Kidney (tissue), 13 donors: ENCODE measurements at regions not wholly inside any gene's neighbourhood (a gene's known extent, or its start where the extent isn't known, plus 50 kb on each side); places are given as distances from the start of the nearest gene placed in this dataset.

Source experiments
- DNase-seq, 5 donors: peaks; one replicate each; pipeline ENCODE4 v3.0.0-alpha.2; 2013 to 2020
- FAIRE-seq: peaks from 2 replicates; lab custom pipeline; 2012; peaks lifted over from hg19 to GRCh38; lab: Jason Lieb, UNC
- H3K27ac ChIP-seq, 2 donors: one replicate each; pipeline ENCODE4 v1.7.0; 2013; ENCODE audit warnings: low read depth in 2 of 2, low read length in 2 of 2, inconsistent platforms in 1 of 2
- H3K27me3 ChIP-seq: one replicate; pipeline ENCODE4 v1.7.1; 2013; ENCODE audit warnings: low read length, inconsistent platforms; ENCODE audit not compliant: control insufficient read depth, insufficient read depth
- H3K36me3 ChIP-seq, 3 donors: one replicate each; pipeline versions ENCODE4 v1.7.0 to v1.7.1; 2013; ENCODE audit warnings: low read length in 3 of 3, control low read depth in 1 of 3, inconsistent platforms in 1 of 3; ENCODE audit not compliant: insufficient read depth in 3 of 3, control insufficient read depth in 2 of 3
- H3K4me1 ChIP-seq, 3 donors: one replicate each; pipeline versions ENCODE4 v1.7.0 to v1.7.1; 2013; ENCODE audit warnings: low read length in 3 of 3, inconsistent platforms in 1 of 3, low read depth in 1 of 3; ENCODE audit not compliant: control insufficient read depth in 2 of 3, insufficient read depth in 2 of 3
- H3K4me3 ChIP-seq, 3 donors: one replicate each; pipeline versions ENCODE4 v1.7.0 to v1.8.1; 2013; ENCODE audit warnings: low read length in 3 of 3, control low read depth in 1 of 3, inconsistent platforms in 1 of 3
- H3K9ac ChIP-seq, 3 donors: one replicate each; pipeline versions ENCODE4 v1.7.0 to v1.7.1; 2013; ENCODE audit warnings: low read length in 3 of 3, control low read depth in 1 of 3, inconsistent platforms in 1 of 3
- H3K9me3 ChIP-seq, 3 donors: one replicate each; pipeline versions ENCODE4 v1.7.0 to v1.7.1; 2013; ENCODE audit warnings: low read length in 3 of 3, control low read depth in 1 of 3, inconsistent platforms in 1 of 3; ENCODE audit not compliant: control insufficient read depth in 2 of 3, insufficient read depth in 1 of 3
- CTCF ChIP-seq: IDR thresholded peaks from 3 replicates; pipeline ENCODE4 v1.5.1; 2012; ENCODE audit warnings: mild to moderate bottlenecking, moderate library complexity, borderline replicate concordance; ENCODE audit not compliant: insufficient read depth; ENCODE audit errors: extremely low read depth
- intact Hi-C: fragments of 100-400 bp; cut with DNase I; formaldehyde crosslinking; loops from one replicate; pipeline ENCODE4 v1.11.1; 2022
- donor health status: control.
- donor health status: control.
- donor health status: control.
- donor health status: control.
- donor health status: control.
- donor health status: DM: yes; HTN: yes; CAD: no.
- donor health status: Normal renal cell carcinoma (clear cell type).

- TF ChIP-seq CTCF = no peak
- intact Hi-C loops = no loop called here
- H3K27me3 ChIP-seq = no peaks in the 10 kb centered on the region
- no peak overlapping the region for H3K27ac ChIP-seq
- H3K36me3 ChIP-seq = no peaks in the 10 kb centered on the region
- no peaks in the 10 kb centered on the region for H3K9me3 ChIP-seq
- no peak overlapping the region for H3K4me3 ChIP-seq
- H3K9ac ChIP-seq = no peak overlapping the region
- DNase-seq (peak in 1 of 5 donors; percentile 22), FAIRE-seq (no peak)
- H3K4me1 ChIP-seq = peaks cover under 1 to 2% (median 2%) of the 10 kb centered on the region in 3 donors
Observed at GRCh38 chr2:41958251-41958650, 89.6 kb upstream of the PKDCC start.

DNA sequence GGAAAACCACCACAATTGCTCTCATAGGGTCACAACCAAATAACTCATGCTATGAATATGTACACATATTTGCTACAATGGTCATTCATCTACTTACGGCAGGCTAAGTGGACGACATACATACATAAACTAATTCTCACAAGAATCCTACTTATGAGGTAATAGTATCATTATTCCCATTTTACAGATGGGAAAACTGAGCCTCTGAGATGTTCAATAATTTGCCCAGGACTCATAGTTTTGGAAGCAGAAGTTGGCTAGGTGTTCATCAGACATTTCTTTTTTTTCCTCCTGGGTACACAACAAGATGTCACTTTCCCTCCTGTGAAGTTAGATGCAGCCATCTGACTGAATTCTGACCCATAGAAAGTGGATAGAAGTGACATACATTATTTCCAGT lies 89.0 kb upstream of the PKDCC start:
- intact Hi-C loops = no loop called here
- Histone ChIP-seq H3K4me3 (no peak overlapping the region), H3K27ac (no peak overlapping the region), H3K27me3 (no peaks in the 10 kb centered on the region), H3K9ac (no peak overlapping the region), H3K9me3 (no peaks in the 10 kb centered on the region), H3K4me1 (peaks cover 4 to 5% (median 4%) of the 10 kb centered on the region in 3 donors), H3K36me3 (no peaks in the 10 kb centered on the region)
- DNase-seq (no peak), FAIRE-seq (no peak)
- no peak for TF ChIP-seq CTCF

DNA sequence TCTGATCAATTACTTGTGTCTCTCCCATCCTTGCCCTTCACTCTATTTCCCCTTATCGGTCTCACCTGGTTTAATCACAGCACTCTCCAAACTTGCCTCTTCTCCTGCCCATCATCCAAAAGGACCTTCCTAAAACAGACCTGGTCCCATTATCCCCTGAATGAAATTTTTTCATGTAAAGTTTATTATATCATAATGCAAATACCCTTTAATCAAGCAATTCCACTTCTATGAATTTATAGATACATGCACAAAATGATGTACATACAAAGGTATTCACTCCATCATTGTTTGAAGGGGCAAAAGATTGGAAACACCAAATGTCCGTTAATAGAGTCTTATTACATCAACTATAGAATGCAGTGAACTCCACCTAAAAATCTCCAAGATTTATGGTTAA lies 88.1 kb upstream of the PKDCC start:
- intact Hi-C loops = loop anchor here (10.0 kb wide), 1 partner anchor 95 kb away; no protein-coding TSS in a partner anchor
- no peak for TF ChIP-seq CTCF
- FAIRE-seq = no peak

More for the DNA sequence above, 88.1 kb upstream of the PKDCC start:
- H3K27me3 ChIP-seq = no peaks in the 10 kb centered on the region
- no peak overlapping the region for H3K9ac ChIP-seq
- no peak overlapping the region for H3K27ac ChIP-seq
- no peak overlapping the region for H3K4me3 ChIP-seq
- H3K4me1 ChIP-seq = peaks cover 7 to 15% (median 13%) of the 10 kb centered on the region in 3 donors
- no peak for DNase-seq
- no peaks in the 10 kb centered on the region for H3K36me3 ChIP-seq
- no peaks in the 10 kb centered on the region for H3K9me3 ChIP-seq
